ENCODE measurements at regions not wholly inside any gene's neighbourhood (a gene's known extent, or its start where the extent isn't known, plus 50 kb on each side); places are given as distances from the start of the nearest gene placed in this dataset.

DNA sequence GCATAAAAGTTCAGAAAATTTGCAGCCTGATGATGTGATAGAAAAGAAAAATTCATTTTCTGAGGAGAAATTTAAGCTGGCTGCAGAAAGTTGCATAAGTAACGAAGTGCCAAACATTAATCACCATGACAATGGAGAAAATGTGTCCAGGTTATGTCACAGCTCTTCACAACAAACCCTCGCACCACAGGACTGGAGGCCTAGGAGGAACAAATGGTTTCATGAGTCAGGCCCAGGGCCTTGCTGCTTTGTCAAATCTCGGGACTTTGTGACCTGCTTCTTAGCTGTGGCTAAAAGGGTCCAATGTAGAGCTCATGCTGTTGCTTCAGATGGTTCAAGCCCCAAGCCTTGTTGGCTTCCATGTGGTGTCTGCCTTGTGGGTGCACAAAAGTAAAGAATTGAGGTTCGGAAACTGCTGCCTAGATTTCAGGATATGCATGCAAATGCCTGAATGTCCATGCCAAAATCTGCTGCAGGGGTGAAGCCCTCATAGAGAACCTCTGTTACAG lies 527.4 kb downstream of the SH3BGRL start:
- ChIA-PET POLR2A (no interaction called here), CTCF (ENCODE audit: unreplicated experiment) (no interaction called here)
- Histone ChIP-seq H3K9me2 (ENCODE audit: insufficient read depth, low read length) (no peaks in the 10 kb centered on the region), H3K4me3 (ENCODE audit: low read depth, low read length, poor library complexity, severe bottlenecking) (no peak overlapping the region), H2AFZ (ENCODE audit: low read length) (no peak overlapping the region), H4K20me1 (ENCODE audit: insufficient read depth, low read length) (no peaks in the 10 kb centered on the region), H3K4me2 (ENCODE audit: low read length) (no peak overlapping the region), H3K9me3 (ENCODE audit: low read length) (no peaks in the 10 kb centered on the region), H3K79me2 (ENCODE audit: insufficient read depth, low read depth, low read length) (no peaks in the 10 kb centered on the region), H3K27ac (ENCODE audit: low read depth, low read length, poor library complexity, severe bottlenecking) (no peak overlapping the region), H3K36me3 (ENCODE audit: insufficient read depth, low read length) (no peaks in the 10 kb centered on the region), H3K4me1 (ENCODE audit: insufficient read depth, low read length, poor library complexity, severe bottlenecking) (no peaks in the 10 kb centered on the region)
- intact Hi-C loops (cut with micrococcal nuclease; ENCODE audit: unreplicated experiment): no loop called here
- DNase-seq (ENCODE audit: low spot score): no peak
- TF ChIP-seq, protein P1, sequence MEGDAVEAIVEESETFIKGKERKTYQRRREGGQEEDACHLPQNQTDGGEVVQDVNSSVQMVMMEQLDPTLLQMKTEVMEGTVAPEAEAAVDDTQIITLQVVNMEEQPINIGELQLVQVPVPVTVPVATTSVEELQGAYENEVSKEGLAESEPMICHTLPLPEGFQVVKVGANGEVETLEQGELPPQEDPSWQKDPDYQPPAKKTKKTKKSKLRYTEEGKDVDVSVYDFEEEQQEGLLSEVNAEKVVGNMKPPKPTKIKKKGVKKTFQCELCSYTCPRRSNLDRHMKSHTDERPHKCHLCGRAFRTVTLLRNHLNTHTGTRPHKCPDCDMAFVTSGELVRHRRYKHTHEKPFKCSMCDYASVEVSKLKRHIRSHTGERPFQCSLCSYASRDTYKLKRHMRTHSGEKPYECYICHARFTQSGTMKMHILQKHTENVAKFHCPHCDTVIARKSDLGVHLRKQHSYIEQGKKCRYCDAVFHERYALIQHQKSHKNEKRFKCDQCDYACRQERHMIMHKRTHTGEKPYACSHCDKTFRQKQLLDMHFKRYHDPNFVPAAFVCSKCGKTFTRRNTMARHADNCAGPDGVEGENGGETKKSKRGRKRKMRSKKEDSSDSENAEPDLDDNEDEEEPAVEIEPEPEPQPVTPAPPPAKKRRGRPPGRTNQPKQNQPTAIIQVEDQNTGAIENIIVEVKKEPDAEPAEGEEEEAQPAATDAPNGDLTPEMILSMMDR (conservative IDR thresholded peaks at IDR 0.05; ENCODE audit: low read length): no peak
- no peak for TF ChIP-seq EZH2phosphoT487 (IDR thresholded peaks at IDR 0.05; ENCODE audit: borderline replicate concordance, low read depth, low read length)
- no TSS peak for BruUV-seq (replicated peaks)

DNA sequence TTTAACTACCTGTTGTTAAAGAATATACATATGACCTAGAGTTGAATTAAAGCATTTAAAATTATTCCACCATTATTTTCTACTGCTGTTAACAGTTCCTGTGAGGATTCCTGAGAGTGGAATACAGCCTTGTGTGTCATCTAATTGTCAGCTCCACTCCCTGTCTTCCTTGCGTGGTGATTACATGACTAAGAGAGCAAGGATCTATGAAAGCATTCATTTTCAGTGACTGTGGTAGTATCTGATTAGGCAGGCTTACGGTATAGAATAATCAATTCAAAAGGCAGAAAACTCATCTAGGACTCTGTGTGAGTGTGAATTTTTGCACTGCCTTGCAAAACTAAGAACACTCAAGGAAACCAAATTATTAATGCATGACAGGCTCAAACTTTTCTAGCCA lies 577.8 kb downstream of the SH3BGRL start:
- Histone ChIP-seq H3K4me2 (ENCODE audit: low read length) (no peak overlapping the region), H3K4me3 (ENCODE audit: low read depth, low read length, poor library complexity, severe bottlenecking) (no peak overlapping the region), H3K79me2 (ENCODE audit: insufficient read depth, low read depth, low read length) (no peaks in the 10 kb centered on the region), H2AFZ (ENCODE audit: low read length) (no peak overlapping the region), H4K20me1 (ENCODE audit: insufficient read depth, low read length) (no peaks in the 10 kb centered on the region), H3K27ac (ENCODE audit: low read depth, low read length, poor library complexity, severe bottlenecking) (no peak overlapping the region), H3K9me3 (ENCODE audit: low read length) (no peaks in the 10 kb centered on the region), H3K4me1 (ENCODE audit: insufficient read depth, low read length, poor library complexity, severe bottlenecking) (no peaks in the 10 kb centered on the region), H3K9me2 (ENCODE audit: insufficient read depth, low read length) (no peaks in the 10 kb centered on the region), H3K36me3 (ENCODE audit: insufficient read depth, low read length) (no peaks in the 10 kb centered on the region)
- ChIA-PET CTCF (ENCODE audit: unreplicated experiment) (no interaction called here), POLR2A (no interaction called here)
- TF ChIP-seq, protein P1 (conservative IDR thresholded peaks at IDR 0.05; ENCODE audit: low read length): no peak
- TF ChIP-seq EZH2phosphoT487 (IDR thresholded peaks at IDR 0.05; ENCODE audit: borderline replicate concordance, low read depth, low read length): no peak
- intact Hi-C loops (cut with micrococcal nuclease; ENCODE audit: unreplicated experiment): no loop called here
- no peak for DNase-seq (ENCODE audit: low spot score)
- no TSS peak for BruUV-seq (replicated peaks)

- CTCF ChIA-PET (ENCODE audit: unreplicated experiment): no interaction called here
- Histone ChIP-seq H3K27ac (ENCODE audit: low read depth, low read length, poor library complexity, severe bottlenecking) (no peak overlapping the region), H3K4me2 (ENCODE audit: low read length) (no peak overlapping the region), H3K4me3 (ENCODE audit: low read depth, low read length, poor library complexity, severe bottlenecking) (no peak overlapping the region), H2AFZ (ENCODE audit: low read length) (no peak overlapping the region), H4K20me1 (ENCODE audit: insufficient read depth, low read length) (no peaks in the 10 kb centered on the region), H3K4me1 (ENCODE audit: insufficient read depth, low read length, poor library complexity, severe bottlenecking) (no peaks in the 10 kb centered on the region), H3K9me2 (ENCODE audit: insufficient read depth, low read length) (no peaks in the 10 kb centered on the region), H3K36me3 (ENCODE audit: insufficient read depth, low read length) (no peaks in the 10 kb centered on the region), H3K79me2 (ENCODE audit: insufficient read depth, low read depth, low read length) (no peaks in the 10 kb centered on the region), H3K9me3 (ENCODE audit: low read length) (no peaks in the 10 kb centered on the region)
- TF ChIP-seq EZH2phosphoT487 (IDR thresholded peaks at IDR 0.05; ENCODE audit: borderline replicate concordance, low read depth, low read length): no peak
- no TSS peak for BruUV-seq (replicated peaks)
- DNase-seq (ENCODE audit: low spot score): no peak
- intact Hi-C loops (cut with micrococcal nuclease; ENCODE audit: unreplicated experiment): no loop called here
- POLR2A ChIA-PET: interaction anchor here (0.6 kb wide), 1 partner anchor 776 kb away, joined by 3 read pairs; no protein-coding TSS in a partner anchor
Observed at GRCh38 chrX:81791086-81791485, 589.2 kb downstream of the SH3BGRL start.
